ENCODE measurements at regions not wholly inside any gene's neighbourhood (a gene's known extent, or its start where the extent isn't known, plus 50 kb on each side); places are given as distances from the start of the nearest gene placed in this dataset.

DNA sequence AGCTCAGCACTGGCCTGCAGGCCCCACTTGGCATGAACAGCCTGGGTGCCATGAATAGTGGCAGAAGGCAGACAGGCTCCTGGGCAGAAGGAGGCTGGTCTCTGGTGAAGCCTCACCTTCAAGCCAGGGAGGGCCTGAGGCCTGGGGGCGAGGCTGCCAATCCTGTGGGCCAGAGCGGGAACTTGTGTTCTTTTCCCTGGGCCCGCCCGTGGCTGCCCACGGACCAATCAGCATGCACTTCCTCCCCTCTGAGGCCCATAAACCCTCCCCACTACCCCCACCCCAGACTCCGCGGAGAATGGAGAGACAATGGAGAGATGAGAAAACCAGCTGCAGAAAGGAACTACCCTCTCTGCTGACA lies 283.8 kb upstream of the ROBO1 start:
- Histone ChIP-seq H4K20me1 (replicated peaks; ENCODE audit: control insufficient read depth, insufficient read depth, low read length) (no peaks in the 10 kb centered on the region), H3K79me2 (ENCODE audit: control insufficient read depth, insufficient read depth, low read length) (no peaks in the 10 kb centered on the region), H3K9me1 (ENCODE audit: control insufficient read depth, insufficient read depth, low read length) (no peaks in the 10 kb centered on the region), H3K9ac (ENCODE audit: insufficient read depth in 1 of 2, low read depth in 2 of 2, low read length in 2 of 2) (no peak overlapping the region), H3K9me3 (replicated peaks; ENCODE audit: control insufficient read depth, insufficient read depth, low read depth, low read length) (no peaks in the 10 kb centered on the region), H2AFZ (ENCODE audit: low read depth, low read length) (no peak overlapping the region), H3K27me3 (ENCODE audit: control insufficient read depth in 2 of 2, insufficient read depth in 2 of 2, low read length in 2 of 2) (no peaks in the 10 kb centered on the region), H3K27ac (ENCODE audit: extremely low read depth, low read depth, low read length) (no peak overlapping the region), H3K36me3 (ENCODE audit: control insufficient read depth, insufficient read depth, low read length) (no peaks in the 10 kb centered on the region), H3K4me3 (no peak overlapping the region), H3K4me2 (ENCODE audit: insufficient read depth, low read length) (no peak overlapping the region), H3K4me1 (replicated peaks in 1 of 2; ENCODE audit: control insufficient read depth in 2 of 2, insufficient read depth in 2 of 2, low read length in 2 of 2) (no peaks in the 10 kb centered on the region)
- ATAC-seq (no peak), DNase-seq (ENCODE audit: extremely low read depth in 1 of 4, low spot score in 3 of 4) (no peak), FAIRE-seq (no peak)
- in situ Hi-C loops (cut with MboI), result no loop called here
- ChIA-PET POLR2A (no interaction called here), CTCF (ENCODE audit: low intra/inter-chr PET ratio) (no interaction called here)
- 0% methylated on average over 1 of the region's 7 CpGs for WGBS (ENCODE audit: insufficient coverage, low coverage, missing lambda C conversion rate)
- no TSS peak for BruUV-seq (replicated peaks)
- intact Hi-C loops (cut with micrococcal nuclease), result no loop called here
- TF ChIP-seq MTF1 (CRISPR knock-in tag; IDR thresholded peaks at IDR 0.05; ENCODE audit: borderline replicate concordance) (no peak), HNRNPK (IDR thresholded peaks at IDR 0.05; ENCODE audit: low read depth, low read length, poor library complexity, severe bottlenecking) (no peak), PTBP1 (IDR thresholded peaks at IDR 0.05; ENCODE audit: low read depth, low read length) (no peak), NCOA2 (IDR thresholded peaks at IDR 0.05; ENCODE audit: partially characterized antibody in 2 of 2) (no peak), PPARD (CRISPR knock-in tag; IDR thresholded peaks at IDR 0.05) (no peak), ZFP1 (CRISPR knock-in tag; IDR thresholded peaks at IDR 0.05) (no peak), GTF2A2 (tag; IDR thresholded peaks at IDR 0.05) (no peak), EHMT2 (IDR thresholded peaks at IDR 0.05) (no peak), HNRNPLL (IDR thresholded peaks at IDR 0.05; ENCODE audit: low read depth, low read length, poor library complexity, severe bottlenecking) (no peak), ZNF707 (CRISPR knock-in tag; conservative IDR thresholded peaks at IDR 0.05) (no peak), ZNF217 (CRISPR knock-in tag; IDR thresholded peaks at IDR 0.05) (no peak)

All from K562 (cell line).